Activated B cell treated with CpG ODN at 0.5 μM for 24 hours (primary cell): ENCODE measurements at regions not wholly inside any gene's neighbourhood (a gene's known extent, or its start where the extent isn't known, plus 50 kb on each side); places are given as distances from the start of the nearest gene placed in this dataset.

Source experiments
- ATAC-seq: fragments of 200-7000 bp; cut with Tn5 transposase; one replicate; pipeline ENCODE4 v1.10.0; 2021; ENCODE audit warnings: low read depth, mild to moderate bottlenecking, moderate library complexity
- CTCF ChIA-PET: fragments of 350-600 bp; sonication (Branson Sonifier 250); formaldehyde crosslinking; loops from one replicate; lab custom pipeline; 2021; ENCODE audit warnings: antibody characterized with exemption; lab: Charles Lee
- POLR2A ChIA-PET: fragments of 350-600 bp; sonication (Branson Sonifier 250); formaldehyde crosslinking; loops from one replicate; lab custom pipeline; 2021; ENCODE audit warnings: antibody characterized with exemption; lab: Charles Lee
- DNase-seq: peaks from one replicate; pipeline ENCODE4 v3.0.0; 2022
- H3K27ac Mint-ChIP-seq: one replicate; pipeline ENCODE4 v1.8.0; 2020; ENCODE audit warnings: mixed read lengths
- H3K27me3 Mint-ChIP-seq: one replicate; pipeline ENCODE4 v1.8.0; 2021; ENCODE audit warnings: mixed read lengths
- H3K36me3 Mint-ChIP-seq: one replicate; pipeline ENCODE4 v1.8.0; 2021; ENCODE audit warnings: low read depth, mixed read lengths
- H3K4me1 Mint-ChIP-seq: one replicate; pipeline ENCODE4 v1.8.0; 2021; ENCODE audit warnings: mixed read lengths
- H3K4me3 Mint-ChIP-seq: one replicate; pipeline ENCODE4 v1.8.0; 2020; ENCODE audit warnings: mild to moderate bottlenecking, mixed read lengths
- H3K9me3 Mint-ChIP-seq: one replicate; pipeline ENCODE4 v1.8.0; 2020; ENCODE audit warnings: mixed read lengths
- intact Hi-C: fragments of 100-400 bp; cut with micrococcal nuclease; formaldehyde crosslinking; loops from one replicate; pipeline ENCODE4 v1.15.1; 2024
- TF ChIP-seq, protein P1 (sequence below): fragments of 200-600 bp; IDR thresholded peaks from one replicate; pipeline ENCODE4 v1.8.0; 2022; ENCODE audit warnings: antibody characterized with exemption, mild to moderate bottlenecking

- Mint-ChIP-seq H3K27ac (no peak overlapping the region), H3K4me3 (no peak overlapping the region), H3K9me3 (no peaks in the 10 kb centered on the region), H3K4me1 (no peaks in the 10 kb centered on the region), H3K36me3 (no peaks in the 10 kb centered on the region), H3K27me3 (no peaks in the 10 kb centered on the region)
- ATAC-seq (no peak), DNase-seq (no peak)
- intact Hi-C loops: no loop called here
- CTCF ChIA-PET: no interaction called here
- TF ChIP-seq, protein P1, sequence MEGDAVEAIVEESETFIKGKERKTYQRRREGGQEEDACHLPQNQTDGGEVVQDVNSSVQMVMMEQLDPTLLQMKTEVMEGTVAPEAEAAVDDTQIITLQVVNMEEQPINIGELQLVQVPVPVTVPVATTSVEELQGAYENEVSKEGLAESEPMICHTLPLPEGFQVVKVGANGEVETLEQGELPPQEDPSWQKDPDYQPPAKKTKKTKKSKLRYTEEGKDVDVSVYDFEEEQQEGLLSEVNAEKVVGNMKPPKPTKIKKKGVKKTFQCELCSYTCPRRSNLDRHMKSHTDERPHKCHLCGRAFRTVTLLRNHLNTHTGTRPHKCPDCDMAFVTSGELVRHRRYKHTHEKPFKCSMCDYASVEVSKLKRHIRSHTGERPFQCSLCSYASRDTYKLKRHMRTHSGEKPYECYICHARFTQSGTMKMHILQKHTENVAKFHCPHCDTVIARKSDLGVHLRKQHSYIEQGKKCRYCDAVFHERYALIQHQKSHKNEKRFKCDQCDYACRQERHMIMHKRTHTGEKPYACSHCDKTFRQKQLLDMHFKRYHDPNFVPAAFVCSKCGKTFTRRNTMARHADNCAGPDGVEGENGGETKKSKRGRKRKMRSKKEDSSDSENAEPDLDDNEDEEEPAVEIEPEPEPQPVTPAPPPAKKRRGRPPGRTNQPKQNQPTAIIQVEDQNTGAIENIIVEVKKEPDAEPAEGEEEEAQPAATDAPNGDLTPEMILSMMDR: no peak
- POLR2A ChIA-PET: no interaction called here
Measured at GRCh38 chr15:37733628-37734027, 200.8 kb upstream of the TMCO5A start.

GRCh38 chr15:37740623-37741141 lies 193.8 kb upstream of the TMCO5A start:
- DNase-seq (no peak), ATAC-seq (no peak)
- CTCF ChIA-PET: interaction anchor here (0.7 kb wide), 1 partner anchor 345 kb away, joined by 4 read pairs; no protein-coding TSS in a partner anchor
- H3K27ac Mint-ChIP-seq: no peak overlapping the region
- POLR2A ChIA-PET: interaction anchor here (0.7 kb wide), 1 partner anchor 75 kb away, joined by 3 read pairs; no protein-coding TSS in a partner anchor
- H3K4me3 Mint-ChIP-seq: no peak overlapping the region
- no peaks in the 10 kb centered on the region for H3K36me3 Mint-ChIP-seq
- H3K27me3 Mint-ChIP-seq: no peaks in the 10 kb centered on the region
- H3K4me1 Mint-ChIP-seq: no peaks in the 10 kb centered on the region
- H3K9me3 Mint-ChIP-seq: no peaks in the 10 kb centered on the region
- TF ChIP-seq, protein P1: no peak
- intact Hi-C loops: no loop called here

DNA sequence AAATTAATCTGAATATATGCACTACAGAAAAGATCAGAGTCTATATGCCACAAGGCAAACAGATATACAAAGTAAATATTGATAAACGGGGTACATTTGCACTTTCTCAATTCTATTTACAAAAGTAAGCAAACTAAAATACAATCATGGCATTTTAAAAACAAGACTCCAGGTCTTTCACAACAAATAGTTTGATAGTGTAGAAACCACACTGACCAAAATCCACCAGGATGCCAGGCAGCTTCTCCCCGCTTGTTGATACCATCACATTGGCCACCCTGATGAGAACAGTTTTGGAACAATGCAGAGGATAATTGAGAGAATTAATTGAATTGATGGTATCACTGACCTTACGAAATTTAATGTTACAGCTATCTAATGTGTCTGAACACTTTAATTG lies 190.6 kb upstream of the TMCO5A start:
- no peaks in the 10 kb centered on the region for H3K27me3 Mint-ChIP-seq
- peaks cover 4% of the 10 kb centered on the region for H3K9me3 Mint-ChIP-seq
- DNase-seq (no peak), ATAC-seq (no peak)
- H3K4me1 Mint-ChIP-seq: no peaks in the 10 kb centered on the region
- POLR2A ChIA-PET: no interaction called here
- TF ChIP-seq, protein P1: no peak
- no peaks in the 10 kb centered on the region for H3K36me3 Mint-ChIP-seq
- CTCF ChIA-PET: no interaction called here
- intact Hi-C loops: no loop called here
- no peak overlapping the region for H3K4me3 Mint-ChIP-seq
- no peak overlapping the region for H3K27ac Mint-ChIP-seq

DNA sequence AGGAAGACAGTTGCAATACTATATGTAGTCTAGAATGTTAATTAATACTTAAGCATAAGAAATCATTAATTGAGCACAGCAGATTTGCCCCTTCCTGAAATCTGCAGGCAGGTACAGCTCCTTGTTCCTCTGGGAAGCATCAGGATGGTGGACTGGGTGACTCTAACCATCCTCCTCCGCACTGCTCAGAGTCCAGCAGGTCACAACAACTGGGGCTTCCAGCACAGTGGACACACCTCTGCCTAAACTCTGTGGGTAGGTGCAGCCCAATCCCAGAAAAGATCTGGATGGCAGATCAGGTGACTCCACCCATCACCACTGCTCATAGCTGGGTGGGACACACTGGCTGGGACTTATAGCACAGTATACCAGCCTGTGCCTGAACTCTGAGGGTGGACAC lies 189.9 kb upstream of the TMCO5A start:
- ChIA-PET CTCF (no interaction called here), POLR2A (no interaction called here)
- no peaks in the 10 kb centered on the region for H3K27me3 Mint-ChIP-seq
- H3K4me3 Mint-ChIP-seq: no peak overlapping the region
- no peak overlapping the region for H3K27ac Mint-ChIP-seq
- no peaks in the 10 kb centered on the region for H3K36me3 Mint-ChIP-seq
- TF ChIP-seq, protein P1: no peak
- no peaks in the 10 kb centered on the region for H3K4me1 Mint-ChIP-seq
- H3K9me3 Mint-ChIP-seq: peaks cover 4% of the 10 kb centered on the region
- ATAC-seq: no peak
- DNase-seq: no peak
- intact Hi-C loops: no loop called here

DNA sequence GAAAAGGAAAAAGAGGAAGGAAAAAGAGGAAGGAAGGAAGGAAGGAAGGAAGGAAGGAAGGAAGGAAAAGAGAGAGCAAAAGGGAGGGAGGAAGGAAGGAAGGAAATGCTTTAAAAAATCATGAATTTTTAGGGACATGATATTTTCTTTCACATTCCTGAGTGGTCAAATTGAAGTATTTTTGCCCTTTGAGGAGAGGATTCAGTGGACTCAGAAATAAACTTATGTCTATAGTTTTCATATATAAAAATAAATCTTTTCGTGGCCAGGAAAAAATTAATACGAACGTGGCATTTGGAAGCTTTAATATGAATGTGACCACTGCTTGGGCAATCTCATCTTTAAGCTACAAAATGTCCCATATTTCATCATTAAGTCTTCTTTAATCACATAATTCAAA lies 183.0 kb upstream of the TMCO5A start:
- Mint-ChIP-seq H3K4me1 (no peaks in the 10 kb centered on the region), H3K27ac (no peak overlapping the region), H3K4me3 (no peak overlapping the region), H3K9me3 (peaks cover 8% of the 10 kb centered on the region), H3K27me3 (no peaks in the 10 kb centered on the region), H3K36me3 (no peaks in the 10 kb centered on the region)
- no peak for ATAC-seq
- no peak for DNase-seq
- intact Hi-C loops: no loop called here
- ChIA-PET CTCF (no interaction called here), POLR2A (no interaction called here)
- TF ChIP-seq, protein P1: no peak
